OCI-LY1 (cell line): ENCODE measurements at regions not wholly inside any gene's neighbourhood (a gene's known extent, or its start where the extent isn't known, plus 50 kb on each side); places are given as distances from the start of the nearest gene placed in this dataset.

Experiments used
- H2AFZ ChIP-seq: fragments of 200-600 bp; sonication (generic), shearing (Covaris generic); 2 replicates; pipeline ENCODE4 v1.6.0; 2014; ENCODE audit warnings: antibody characterized with exemption, mild to moderate bottlenecking, low read length
- H3F3A ChIP-seq: fragments of 200-600 bp; sonication (generic), shearing (Covaris generic); 2 replicates; pipeline ENCODE4 v1.6.0; 2014; ENCODE audit warnings: mild to moderate bottlenecking, antibody characterized with exemption, low read length, moderate library complexity; ENCODE audit not compliant: insufficient read depth
- H3K27ac ChIP-seq: fragments of 200-600 bp; sonication (generic); 2 replicates; pipeline ENCODE4 v1.5.1; 2014; ENCODE audit warnings: low read length, mixed run types, mild to moderate bottlenecking, low read depth; ENCODE audit not compliant: poor library complexity, severe bottlenecking
- H3K27me3 ChIP-seq: fragments of 200-600 bp; sonication (generic); 2 replicates; pipeline ENCODE4 v1.6.0; 2014; ENCODE audit warnings: antibody characterized with exemption, mild to moderate bottlenecking, low read length, moderate library complexity; ENCODE audit not compliant: insufficient read depth
- H3K36me3 ChIP-seq: fragments of 200-600 bp; sonication (generic); 2 replicates; pipeline ENCODE4 v1.6.1; 2014; ENCODE audit warnings: mild to moderate bottlenecking, antibody characterized with exemption, low read length, moderate library complexity, mixed read lengths; ENCODE audit not compliant: insufficient read depth
- H3K4me1 ChIP-seq: fragments of 200-600 bp; sonication (generic); 2 replicates; pipeline ENCODE4 v1.5.1; 2014; ENCODE audit warnings: mild to moderate bottlenecking, low read length, moderate library complexity; ENCODE audit not compliant: insufficient read depth, severe bottlenecking
- H3K4me2 ChIP-seq: fragments of 200-600 bp; sonication (generic), shearing (Covaris generic); 2 replicates; pipeline ENCODE4 v1.6.1; 2014; ENCODE audit warnings: low read length
- H3K4me3 ChIP-seq: fragments of 200-600 bp; sonication (generic); 2 replicates; pipeline ENCODE4 v1.5.1; 2014; ENCODE audit warnings: low read length, low read depth, mild to moderate bottlenecking, mixed read lengths; ENCODE audit not compliant: poor library complexity, severe bottlenecking
- H3K79me2 ChIP-seq: fragments of 200-600 bp; shearing (Covaris generic); 2 replicates; pipeline ENCODE4 v1.6.1; 2016; ENCODE audit warnings: mixed run types, low read length, mixed read lengths; ENCODE audit not compliant: insufficient read depth
- H3K9ac ChIP-seq: fragments of 200-600 bp; sonication (generic), shearing (Covaris generic); 2 replicates; pipeline ENCODE4 v1.6.1; 2014; ENCODE audit warnings: mild to moderate bottlenecking, low read length, mixed read lengths
- H3K9me2 ChIP-seq: fragments of 200-600 bp; sonication (generic), shearing (Covaris generic); 2 replicates; pipeline ENCODE4 v1.6.1; 2014; ENCODE audit warnings: low read depth, mild to moderate bottlenecking, low read length, mixed read lengths
- H3K9me3 ChIP-seq: fragments of 200-600 bp; shearing (Covaris generic); 2 replicates; pipeline ENCODE4 v1.6.1; 2014; ENCODE audit warnings: low read length, mixed read lengths
- H4K20me1 ChIP-seq: fragments of 200-600 bp; sonication (generic), shearing (Covaris generic); 2 replicates; pipeline ENCODE4 v1.6.0; 2016; ENCODE audit warnings: mild to moderate bottlenecking, low read length; ENCODE audit not compliant: insufficient read depth
- EZH2 ChIP-seq: fragments of 200-600 bp; sonication (generic), shearing (Covaris generic); IDR thresholded peaks from 2 replicates; pipeline ENCODE4 v1.8.0; 2017; ENCODE audit warnings: borderline replicate concordance, mixed run types, mild to moderate bottlenecking, antibody characterized with exemption, low read length, moderate library complexity, mixed read lengths
- TF ChIP-seq, protein P1 (sequence below): fragments of 200-600 bp; sonication (generic), shearing (Covaris generic); IDR thresholded peaks from 2 replicates; pipeline ENCODE4 v1.5.1; 2017; ENCODE audit warnings: mild to moderate bottlenecking, antibody characterized with exemption, low read length, moderate library complexity, mixed read lengths

DNA sequence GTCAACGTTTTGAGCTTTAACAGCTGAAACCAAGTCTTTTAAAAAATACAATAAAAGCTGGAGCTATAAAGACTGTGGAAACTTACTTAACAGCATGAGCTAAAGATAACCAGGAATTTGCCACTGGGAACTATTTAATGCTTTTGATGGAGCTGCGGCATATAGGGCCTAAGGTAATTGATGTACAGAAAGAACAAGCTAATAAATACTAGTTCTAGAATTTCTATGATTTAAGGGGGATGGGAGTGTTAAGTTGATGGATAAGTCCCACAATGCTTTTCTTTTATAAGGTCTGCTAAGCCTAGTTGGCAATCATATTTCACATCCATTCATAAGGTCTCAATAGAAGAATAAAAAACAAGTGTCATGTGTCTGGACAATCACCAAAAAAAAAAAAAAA, 334.0 kb upstream of the DMAC1 start:
- no peaks in the 10 kb centered on the region for H3F3A ChIP-seq
- H2AFZ ChIP-seq, result no peak overlapping the region
- no peaks in the 10 kb centered on the region for H3K9me2 ChIP-seq
- no peaks in the 10 kb centered on the region for H3K27me3 ChIP-seq
- H3K4me1 ChIP-seq, result no peaks in the 10 kb centered on the region
- no peak for TF ChIP-seq EZH2
- TF ChIP-seq, protein P1, sequence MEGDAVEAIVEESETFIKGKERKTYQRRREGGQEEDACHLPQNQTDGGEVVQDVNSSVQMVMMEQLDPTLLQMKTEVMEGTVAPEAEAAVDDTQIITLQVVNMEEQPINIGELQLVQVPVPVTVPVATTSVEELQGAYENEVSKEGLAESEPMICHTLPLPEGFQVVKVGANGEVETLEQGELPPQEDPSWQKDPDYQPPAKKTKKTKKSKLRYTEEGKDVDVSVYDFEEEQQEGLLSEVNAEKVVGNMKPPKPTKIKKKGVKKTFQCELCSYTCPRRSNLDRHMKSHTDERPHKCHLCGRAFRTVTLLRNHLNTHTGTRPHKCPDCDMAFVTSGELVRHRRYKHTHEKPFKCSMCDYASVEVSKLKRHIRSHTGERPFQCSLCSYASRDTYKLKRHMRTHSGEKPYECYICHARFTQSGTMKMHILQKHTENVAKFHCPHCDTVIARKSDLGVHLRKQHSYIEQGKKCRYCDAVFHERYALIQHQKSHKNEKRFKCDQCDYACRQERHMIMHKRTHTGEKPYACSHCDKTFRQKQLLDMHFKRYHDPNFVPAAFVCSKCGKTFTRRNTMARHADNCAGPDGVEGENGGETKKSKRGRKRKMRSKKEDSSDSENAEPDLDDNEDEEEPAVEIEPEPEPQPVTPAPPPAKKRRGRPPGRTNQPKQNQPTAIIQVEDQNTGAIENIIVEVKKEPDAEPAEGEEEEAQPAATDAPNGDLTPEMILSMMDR, result no peak
- no peak overlapping the region for H3K4me2 ChIP-seq
- no peaks in the 10 kb centered on the region for H3K9me3 ChIP-seq
- no peak overlapping the region for H3K4me3 ChIP-seq
- H3K27ac ChIP-seq, result no peak overlapping the region
- H3K9ac ChIP-seq, result no peak overlapping the region
- no peaks in the 10 kb centered on the region for H4K20me1 ChIP-seq
- H3K36me3 ChIP-seq, result no peaks in the 10 kb centered on the region
- no peaks in the 10 kb centered on the region for H3K79me2 ChIP-seq

DNA sequence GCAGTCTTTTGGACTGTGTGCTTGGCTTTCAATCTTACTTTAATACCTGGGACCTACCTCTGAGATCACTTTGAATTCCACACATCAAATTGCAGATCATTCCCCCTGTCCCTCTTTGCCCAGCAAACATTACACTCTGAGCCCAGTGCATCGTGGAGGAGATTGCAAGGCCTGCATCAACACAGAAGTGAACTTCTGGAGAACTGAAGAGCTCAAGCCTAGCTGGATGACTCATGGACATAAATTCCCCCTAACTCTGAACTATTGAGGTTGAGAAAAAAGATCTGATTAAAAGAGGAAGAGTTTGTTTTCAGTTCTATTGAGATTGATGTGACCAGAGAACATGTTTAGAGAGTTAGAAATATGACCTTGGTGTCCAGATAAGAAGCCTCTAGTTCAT, 316.0 kb upstream of the DMAC1 start:
- Histone ChIP-seq H3K79me2 (no peaks in the 10 kb centered on the region), H3K9me3 (no peaks in the 10 kb centered on the region), H4K20me1 (no peaks in the 10 kb centered on the region), H3K36me3 (no peaks in the 10 kb centered on the region), H3K9ac (no peak overlapping the region), H3K9me2 (no peaks in the 10 kb centered on the region), H3K4me1 (no peaks in the 10 kb centered on the region), H3K4me2 (no peak overlapping the region), H3K4me3 (no peak overlapping the region), H3K27me3 (no peaks in the 10 kb centered on the region), H3F3A (no peaks in the 10 kb centered on the region), H3K27ac (no peak overlapping the region), H2AFZ (no peak overlapping the region)
- TF ChIP-seq, protein P1, result no peak
- TF ChIP-seq EZH2, result no peak

DNA sequence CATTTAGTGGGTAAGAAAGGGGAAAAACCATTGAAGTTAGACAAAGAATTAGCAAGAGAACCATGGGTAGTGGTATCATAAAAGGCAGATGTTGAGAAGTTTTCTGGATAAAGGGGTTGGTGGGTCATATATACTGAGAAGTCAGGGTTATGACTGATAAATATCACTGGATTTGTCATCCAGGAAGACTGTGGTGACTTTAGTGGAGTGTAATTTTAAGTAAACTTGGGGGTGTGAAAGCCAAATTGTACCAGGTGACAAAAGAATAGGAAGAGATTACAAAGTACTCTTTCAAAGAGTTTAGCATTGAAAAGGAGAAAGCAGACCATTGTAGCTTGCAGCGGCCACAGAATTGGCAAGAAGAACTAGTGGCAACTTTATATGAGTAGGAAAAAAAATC, 315.2 kb upstream of the DMAC1 start:
- Histone ChIP-seq H3K27ac (no peak overlapping the region), H3K27me3 (no peaks in the 10 kb centered on the region), H3K4me1 (no peaks in the 10 kb centered on the region), H3K36me3 (no peaks in the 10 kb centered on the region), H3K4me2 (no peak overlapping the region), H3K9me2 (no peaks in the 10 kb centered on the region), H4K20me1 (no peaks in the 10 kb centered on the region), H3K9ac (no peak overlapping the region), H2AFZ (no peak overlapping the region), H3K9me3 (no peaks in the 10 kb centered on the region), H3F3A (no peaks in the 10 kb centered on the region), H3K79me2 (no peaks in the 10 kb centered on the region), H3K4me3 (no peak overlapping the region)
- TF ChIP-seq EZH2, result no peak
- TF ChIP-seq, protein P1, result no peak
